IMR-90 (cell line): ENCODE measurements at regions not wholly inside any gene's neighbourhood (a gene's known extent, or its start where the extent isn't known, plus 50 kb on each side); places are given as distances from the start of the nearest gene placed in this dataset.

Experiments used
- ATAC-seq: fragments of 200-7000 bp; cut with Tn5 transposase; 2 replicates; pipeline ENCODE4 v1.9.1; 2020; ENCODE audit warnings: low read depth, mild to moderate bottlenecking, moderate library complexity
- BruUV-seq: library from RNA; stranded (reverse); fragments of 400-500 nt; replicated peaks from 2 replicates; lab custom pipeline; 2021; lab: Mats Ljungman, UMichigan
- CTCF ChIA-PET: fragments of 300-600 bp; formaldehyde crosslinking; extraction: SDS; loops from one replicate; lab custom pipeline; 2021; ENCODE audit warnings: antibody characterized with exemption; lab: Yijun Ruan, JAX
- POLR2A ChIA-PET: fragments of 300-600 bp; sonication (Branson Sonifier 250); formaldehyde crosslinking; loops from one replicate; lab custom pipeline; 2022; ENCODE audit warnings: antibody characterized with exemption; ENCODE audit not compliant: unreplicated experiment; lab: Charles Lee
- DNase-seq: peaks from one replicate; pipeline ENCODE4 v3.0.0; 2013
- H2AFZ ChIP-seq: replicated peaks from 2 replicates; pipeline ENCODE3; 2013; ENCODE audit warnings: low read length, mild to moderate bottlenecking; ENCODE audit not compliant: poor library complexity
- H2AK5ac ChIP-seq: 2 replicates; pipeline ENCODE4 v1.6.1; 2013; ENCODE audit warnings: low read depth, low read length, inconsistent platforms
- H2AK9ac ChIP-seq: replicated peaks from 2 replicates; pipeline ENCODE3; 2013; ENCODE audit warnings: mild to moderate bottlenecking, low read depth, low read length, moderate library complexity; ENCODE audit not compliant: poor library complexity
- H2BK120ac ChIP-seq: 2 replicates; pipeline ENCODE4 v1.6.1; 2013; ENCODE audit warnings: low read depth, low read length, inconsistent platforms
- H2BK15ac ChIP-seq: 3 replicates; pipeline ENCODE4 v1.6.1; 2013; ENCODE audit warnings: low read depth, low read length, inconsistent platforms
- H2BK20ac ChIP-seq: 2 replicates; pipeline ENCODE4 v1.6.1; 2013; ENCODE audit warnings: low read depth, mild to moderate bottlenecking, inconsistent platforms, low read length, moderate library complexity
- H2BK5ac ChIP-seq: 2 replicates; pipeline ENCODE4 v1.6.1; 2013; ENCODE audit warnings: mild to moderate bottlenecking, low read depth, low read length, inconsistent platforms; ENCODE audit not compliant: poor library complexity, severe bottlenecking
- H3K14ac ChIP-seq: replicated peaks from 2 replicates; pipeline ENCODE4 v1.6.1; 2013; ENCODE audit warnings: low read depth, low read length, inconsistent platforms
- H3K18ac ChIP-seq: 2 replicates; pipeline ENCODE4 v1.6.1; 2013; ENCODE audit warnings: low read depth, low read length, control low read depth
- H3K23ac ChIP-seq: 2 replicates; pipeline ENCODE4 v1.6.1; 2013; ENCODE audit warnings: low read depth, low read length, inconsistent platforms
- H3K27ac ChIP-seq: 2 replicates; pipeline ENCODE4 v1.5.1; 2013; ENCODE audit warnings: mild to moderate bottlenecking, control low read depth, low read length; ENCODE audit not compliant: insufficient read depth
- H3K27me3 ChIP-seq: 2 replicates; pipeline ENCODE4 v1.6.1; 2013; ENCODE audit warnings: low read length; ENCODE audit not compliant: control insufficient read depth, insufficient read depth
- H3K36me3 ChIP-seq: 2 replicates; pipeline ENCODE4 v1.6.1; 2013; ENCODE audit warnings: low read length, mixed read lengths; ENCODE audit not compliant: control insufficient read depth, insufficient read depth
- H3K4ac ChIP-seq: 2 replicates; pipeline ENCODE4 v1.6.1; 2013; ENCODE audit warnings: low read depth, low read length, inconsistent platforms
- H3K4me1 ChIP-seq: 2 replicates; pipeline ENCODE4 v1.6.1; 2013; ENCODE audit warnings: low read length, mixed read lengths; ENCODE audit not compliant: control insufficient read depth, insufficient read depth
- H3K4me2 ChIP-seq: 2 replicates; pipeline ENCODE4 v1.6.1; 2013; ENCODE audit warnings: low read depth, mild to moderate bottlenecking, control low read depth, low read length, moderate library complexity
- H3K4me3 ChIP-seq: 2 replicates; pipeline ENCODE4 v1.5.1; 2013; ENCODE audit warnings: low read depth, mild to moderate bottlenecking, control low read depth, low read length, moderate library complexity; ENCODE audit not compliant: insufficient read depth
- H3K56ac ChIP-seq: 2 replicates; pipeline ENCODE4 v1.6.1; 2013; ENCODE audit warnings: low read length, inconsistent platforms; ENCODE audit not compliant: insufficient read depth; ENCODE audit errors: extremely low read depth
- H3K79me1 ChIP-seq, 2 experiments: 2 replicates each; pipeline ENCODE4 v1.6.1; 2013; ENCODE audit warnings: low read length in 2 of 2, inconsistent platforms in 1 of 2, low read depth in 1 of 2
- H3K9ac ChIP-seq: 2 replicates; pipeline ENCODE4 v1.6.1; 2013; ENCODE audit warnings: low read depth, low read length, control low read depth
- H3K9me1 ChIP-seq: 2 replicates; pipeline ENCODE4 v1.6.1; 2013; ENCODE audit warnings: low read length, inconsistent platforms; ENCODE audit not compliant: insufficient read depth
- H3K9me3 ChIP-seq: 2 replicates; pipeline ENCODE4 v1.6.1; 2013; ENCODE audit warnings: low read length; ENCODE audit not compliant: control insufficient read depth, insufficient read depth
- H4K20me1 ChIP-seq: 2 replicates; pipeline ENCODE4 v1.6.1; 2013; ENCODE audit warnings: low read length, inconsistent platforms; ENCODE audit not compliant: insufficient read depth
- H4K5ac ChIP-seq: 2 replicates; pipeline ENCODE4 v1.6.1; 2013; ENCODE audit warnings: mild to moderate bottlenecking, low read depth, low read length, control low read depth
- H4K8ac ChIP-seq, 2 experiments: 2 replicates each; pipeline ENCODE4 v1.6.1; 2013; ENCODE audit warnings: low read depth in 2 of 2, low read length in 2 of 2, control low read depth in 1 of 2, inconsistent platforms in 1 of 2
- H4K91ac ChIP-seq: 2 replicates; pipeline ENCODE4 v1.6.1; 2013; ENCODE audit warnings: low read depth, low read length, inconsistent platforms; ENCODE audit not compliant: insufficient read depth
- BHLHE40 ChIP-seq: fragments of 150-350 bp; IDR thresholded peaks from 2 replicates; pipeline ENCODE4 v1.6.1; 2016; ENCODE audit warnings: mild to moderate bottlenecking, low read depth, low read length
- CEBPB ChIP-seq: IDR thresholded peaks from 2 replicates; pipeline ENCODE4 v1.6.1; 2012; ENCODE audit warnings: low read depth, low read length, improper control_type of control experiment
- CHD1 ChIP-seq: IDR thresholded peaks from 2 replicates; pipeline ENCODE4 v1.6.1; 2012; ENCODE audit warnings: low read depth, low read length, improper control_type of control experiment
- FOS ChIP-seq: fragments of 150-350 bp; IDR thresholded peaks from 2 replicates; pipeline ENCODE4 v1.6.1; 2016; ENCODE audit warnings: low read depth, low read length
- MAFK ChIP-seq: IDR thresholded peaks from 2 replicates; pipeline ENCODE4 v1.6.1; 2012; ENCODE audit warnings: low read depth, low read length, improper control_type of control experiment
- MAZ ChIP-seq: IDR thresholded peaks from 2 replicates; pipeline ENCODE4 v1.6.1; 2012; ENCODE audit warnings: low read depth, mild to moderate bottlenecking, low read length, improper control_type of control experiment, moderate library complexity, borderline replicate concordance
- MXI1 ChIP-seq: IDR thresholded peaks from 2 replicates; pipeline ENCODE4 v1.6.1; 2012; ENCODE audit warnings: low read depth, mild to moderate bottlenecking, low read length, moderate library complexity, borderline replicate concordance
- NFE2L2 ChIP-seq: fragments of 150-350 bp; IDR thresholded peaks from 2 replicates; pipeline ENCODE4 v1.6.1; 2016; ENCODE audit warnings: low read depth, mild to moderate bottlenecking, low read length
- POLR2A ChIP-seq: IDR thresholded peaks from 2 replicates; pipeline ENCODE4 v1.6.1; 2012; ENCODE audit warnings: mild to moderate bottlenecking, low read depth, low read length
- RAD21 ChIP-seq: IDR thresholded peaks from 2 replicates; pipeline ENCODE4 v1.6.1; 2012; ENCODE audit warnings: low read length, improper control_type of control experiment
- RCOR1 ChIP-seq: IDR thresholded peaks from 2 replicates; pipeline ENCODE4 v1.6.1; 2012; ENCODE audit warnings: mild to moderate bottlenecking, low read length, improper control_type of control experiment; ENCODE audit not compliant: insufficient replicate concordance
- RFX5 ChIP-seq: IDR thresholded peaks from 2 replicates; pipeline ENCODE4 v1.8.0; 2012; ENCODE audit warnings: low read depth, mild to moderate bottlenecking, low read length, moderate library complexity
- SMC3 ChIP-seq: fragments of 150-350 bp; IDR thresholded peaks from 2 replicates; pipeline ENCODE4 v1.6.1; 2016; ENCODE audit warnings: low read depth, mild to moderate bottlenecking, antibody characterized with exemption, low read length, moderate library complexity
- USF2 ChIP-seq: fragments of 150-350 bp; IDR thresholded peaks from 2 replicates; pipeline ENCODE4 v1.6.1; 2017; ENCODE audit warnings: mild to moderate bottlenecking, antibody characterized with exemption, low read length, low read depth
- WGBS, 2 experiments: methylation state at CpG; one replicate each; pipeline versions ENCODE4 v1.1.5 to v1.1.7; 2013; ENCODE audit warnings: missing lambda C conversion rate in 2 of 2; ENCODE audit not compliant: insufficient read length in 1 of 2; ENCODE audit errors: extremely low coverage in 2 of 2; 5-methylcytosine and 5-hydroxymethylcytosine counted together
- dilution Hi-C: fragments of 300-500 bp; cut with HindIII; formaldehyde crosslinking; loops from one replicate; pipeline ENCODE4 v1.14.3; 2018; ENCODE audit warnings: low sequenced_read_pairs; ENCODE audit not compliant: unreplicated experiment
- in situ Hi-C: fragments of 300-500 bp; cut with MboI; formaldehyde crosslinking; loops from 3 replicates; pipeline ENCODE4 v1.14.3; 2019; ENCODE audit warnings: low sequenced_read_pairs, inconsistent platforms, mixed read lengths
- intact Hi-C: fragments of 100-400 bp; cut with micrococcal nuclease; formaldehyde crosslinking; loops from 2 replicates; pipeline ENCODE4 v1.10.0; 2022
- TF ChIP-seq, protein P1 (sequence below): fragments of 150-350 bp; IDR thresholded peaks from 2 replicates; pipeline ENCODE4 v1.6.1; 2016; ENCODE audit warnings: low read depth, mild to moderate bottlenecking, low read length, moderate library complexity, borderline replicate concordance
- TF ChIP-seq, protein P2 (sequence below): conservative IDR thresholded peaks from 2 replicates; pipeline ENCODE4 v1.5.1; 2012; ENCODE audit warnings: mild to moderate bottlenecking, low read depth, low read length, improper control_type of control experiment

- no peak overlapping the region for H3K4ac ChIP-seq
These were observed 89.5 kb upstream of the HOXC13 start for GRCh38 chr12:53849113-53849512.

More at GRCh38 chr12:53849113-53849512, 89.5 kb upstream of the HOXC13 start:
- no peak overlapping the region for H3K14ac ChIP-seq
- TF ChIP-seq MXI1 = no peak
- TF ChIP-seq POLR2A = no peak
- no peak for TF ChIP-seq CEBPB
- no peak for TF ChIP-seq BHLHE40
- TF ChIP-seq, protein P1, sequence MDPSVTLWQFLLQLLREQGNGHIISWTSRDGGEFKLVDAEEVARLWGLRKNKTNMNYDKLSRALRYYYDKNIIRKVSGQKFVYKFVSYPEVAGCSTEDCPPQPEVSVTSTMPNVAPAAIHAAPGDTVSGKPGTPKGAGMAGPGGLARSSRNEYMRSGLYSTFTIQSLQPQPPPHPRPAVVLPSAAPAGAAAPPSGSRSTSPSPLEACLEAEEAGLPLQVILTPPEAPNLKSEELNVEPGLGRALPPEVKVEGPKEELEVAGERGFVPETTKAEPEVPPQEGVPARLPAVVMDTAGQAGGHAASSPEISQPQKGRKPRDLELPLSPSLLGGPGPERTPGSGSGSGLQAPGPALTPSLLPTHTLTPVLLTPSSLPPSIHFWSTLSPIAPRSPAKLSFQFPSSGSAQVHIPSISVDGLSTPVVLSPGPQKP = no peak
- TF ChIP-seq USF2 = no peak
- no peak for TF ChIP-seq RCOR1
- no peak for TF ChIP-seq CHD1
- no peak for TF ChIP-seq RFX5
- no peak for TF ChIP-seq MAFK
- no peak for TF ChIP-seq NFE2L2
- no peak for TF ChIP-seq MAZ
- TF ChIP-seq SMC3 = no peak
- TF ChIP-seq FOS = no peak
- TF ChIP-seq, protein P2, sequence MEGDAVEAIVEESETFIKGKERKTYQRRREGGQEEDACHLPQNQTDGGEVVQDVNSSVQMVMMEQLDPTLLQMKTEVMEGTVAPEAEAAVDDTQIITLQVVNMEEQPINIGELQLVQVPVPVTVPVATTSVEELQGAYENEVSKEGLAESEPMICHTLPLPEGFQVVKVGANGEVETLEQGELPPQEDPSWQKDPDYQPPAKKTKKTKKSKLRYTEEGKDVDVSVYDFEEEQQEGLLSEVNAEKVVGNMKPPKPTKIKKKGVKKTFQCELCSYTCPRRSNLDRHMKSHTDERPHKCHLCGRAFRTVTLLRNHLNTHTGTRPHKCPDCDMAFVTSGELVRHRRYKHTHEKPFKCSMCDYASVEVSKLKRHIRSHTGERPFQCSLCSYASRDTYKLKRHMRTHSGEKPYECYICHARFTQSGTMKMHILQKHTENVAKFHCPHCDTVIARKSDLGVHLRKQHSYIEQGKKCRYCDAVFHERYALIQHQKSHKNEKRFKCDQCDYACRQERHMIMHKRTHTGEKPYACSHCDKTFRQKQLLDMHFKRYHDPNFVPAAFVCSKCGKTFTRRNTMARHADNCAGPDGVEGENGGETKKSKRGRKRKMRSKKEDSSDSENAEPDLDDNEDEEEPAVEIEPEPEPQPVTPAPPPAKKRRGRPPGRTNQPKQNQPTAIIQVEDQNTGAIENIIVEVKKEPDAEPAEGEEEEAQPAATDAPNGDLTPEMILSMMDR = no peak
- TF ChIP-seq RAD21 = no peak
- no peak overlapping the region for H2AK5ac ChIP-seq
- no peak overlapping the region for H3K18ac ChIP-seq
- BruUV-seq = no TSS peak
- H3K9ac ChIP-seq = no peak overlapping the region
- H3K36me3 ChIP-seq = no peaks in the 10 kb centered on the region
- ATAC-seq (no peak), DNase-seq (no peak)
- H4K8ac ChIP-seq = no peak overlapping the region
- H2BK20ac ChIP-seq = no peak overlapping the region
- no peak overlapping the region for H3K4me3 ChIP-seq
- H4K5ac ChIP-seq = no peak overlapping the region
- in situ Hi-C loops (no loop called here), dilution Hi-C loops (no loop called here), intact Hi-C loops (no loop called here)
- peaks cover 26% of the 10 kb centered on the region for H3K27me3 ChIP-seq
- H3K79me1 ChIP-seq = no peaks in the 10 kb centered on the region
- no peaks in the 10 kb centered on the region for H3K9me3 ChIP-seq
- 0 out of 2 replicates have a peak, but pooled peaks cover 3% of the 10 kb centered on the region for H3K9me1 ChIP-seq
- POLR2A ChIA-PET = no interaction called here
- no peak overlapping the region for H2AK9ac ChIP-seq
- H3K27ac ChIP-seq = no peak overlapping the region
- H2AFZ ChIP-seq = no peak overlapping the region
- CTCF ChIA-PET = no interaction called here
- H3K4me1 ChIP-seq = peaks cover 3% of the 10 kb centered on the region; the same call in 1 of the 2 replicates
- 45% methylated on average over 2 of the region's 8 CpGs; no CpG with 5 or more reads in 1 of the 2 experiments for WGBS, 2 experiments
- no peak overlapping the region for H3K23ac ChIP-seq
- H4K91ac ChIP-seq = no peak overlapping the region
- no peaks in the 10 kb centered on the region for H4K20me1 ChIP-seq
- no peak overlapping the region for H3K56ac ChIP-seq
- H2BK5ac ChIP-seq = no peak overlapping the region
- H2BK15ac ChIP-seq = no peak overlapping the region
- H3K4me2 ChIP-seq = no peak overlapping the region
- H2BK120ac ChIP-seq = no peak overlapping the region
